MCF 10A (cell line): ENCODE measurements at regions not wholly inside any gene's neighbourhood (a gene's known extent, or its start where the extent isn't known, plus 50 kb on each side); places are given as distances from the start of the nearest gene placed in this dataset.

Experiments
- BruUV-seq: library from RNA; stranded (reverse); fragments of 400-500 nt; replicated peaks from 2 replicates; lab custom pipeline; 2021; lab: Mats Ljungman, UMichigan
- CTCF ChIA-PET: fragments of 300-600 bp; sonication (Branson Sonifier 250); formaldehyde crosslinking; extraction: SDS; loops from one replicate; lab custom pipeline; 2021; ENCODE audit warnings: antibody characterized with exemption, inconsistent platforms; lab: Yijun Ruan, JAX
- POLR2A ChIA-PET: fragments of 300-600, 350-650 bp; sonication (Branson Sonifier 250); formaldehyde crosslinking; extraction: SDS; loops from one replicate; lab custom pipeline; 2020; ENCODE audit warnings: antibody characterized with exemption, inconsistent platforms; lab: Yijun Ruan, JAX
- DNase-seq: peaks from one replicate; pipeline ENCODE4 v3.0.0-alpha.2; 2018; ENCODE audit not compliant: unreplicated experiment
- H3K27ac Mint-ChIP-seq: one replicate; pipeline ENCODE4 v1.8.0; 2022; ENCODE audit warnings: mild to moderate bottlenecking, low read depth, mixed read lengths; ENCODE audit not compliant: unreplicated experiment
- H3K27me3 Mint-ChIP-seq: one replicate; pipeline ENCODE4 v1.8.0; 2022; ENCODE audit warnings: mixed read lengths; ENCODE audit not compliant: insufficient read depth, unreplicated experiment
- H3K36me3 Mint-ChIP-seq: one replicate; pipeline ENCODE4 v1.8.0; 2022; ENCODE audit warnings: mild to moderate bottlenecking, moderate library complexity, mixed read lengths; ENCODE audit not compliant: insufficient read depth, unreplicated experiment
- H3K4me1 Mint-ChIP-seq: one replicate; pipeline ENCODE4 v1.8.0; 2022; ENCODE audit warnings: mixed read lengths; ENCODE audit not compliant: insufficient read depth, unreplicated experiment
- H3K4me3 Mint-ChIP-seq: one replicate; pipeline ENCODE4 v1.8.0; 2022; ENCODE audit warnings: mild to moderate bottlenecking, moderate library complexity, mixed read lengths; ENCODE audit not compliant: unreplicated experiment
- H3K9me3 Mint-ChIP-seq: one replicate; pipeline ENCODE4 v1.8.0; 2022; ENCODE audit warnings: mixed read lengths; ENCODE audit not compliant: unreplicated experiment
- intact Hi-C: fragments of 100-400 bp; cut with micrococcal nuclease; formaldehyde crosslinking; loops from 2 replicates; pipeline ENCODE4 v1.14.1; 2022
- TF ChIP-seq, protein P1 (sequence below): fragments of 200-600 bp; IDR thresholded peaks from one replicate; pipeline ENCODE4 v1.8.0; 2022; ENCODE audit warnings: antibody characterized with exemption, mild to moderate bottlenecking; ENCODE audit not compliant: unreplicated experiment

DNA sequence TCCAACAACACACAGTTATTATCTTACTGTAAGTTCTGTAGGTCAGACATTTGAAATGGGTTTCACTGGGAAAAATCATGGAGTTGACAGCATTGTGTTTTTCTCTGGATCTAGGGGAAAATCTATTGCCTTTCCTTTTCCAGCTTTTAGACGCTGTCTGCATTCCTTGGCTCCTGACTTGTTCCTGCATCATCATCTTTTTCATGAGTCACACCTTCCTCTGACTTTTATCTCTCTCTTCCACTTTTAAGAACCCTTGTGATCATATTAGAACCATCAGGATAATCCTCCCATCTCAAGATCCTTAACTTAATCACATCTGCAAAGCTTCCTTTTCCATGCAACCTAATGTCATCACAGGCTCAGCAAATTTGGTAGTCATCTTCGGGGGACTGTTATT, 1454.8 kb downstream of the RPA4 start:
- no TSS peak for BruUV-seq
- peak; percentile 7 for DNase-seq
- H3K4me3 Mint-ChIP-seq = no peak overlapping the region
- intact Hi-C loops = no loop called here
- POLR2A ChIA-PET = no interaction called here
- H3K4me1 Mint-ChIP-seq = no peaks in the 10 kb centered on the region
- H3K36me3 Mint-ChIP-seq = no peaks in the 10 kb centered on the region
- no peak overlapping the region for H3K27ac Mint-ChIP-seq
- no peaks in the 10 kb centered on the region for H3K9me3 Mint-ChIP-seq
- TF ChIP-seq, protein P1, sequence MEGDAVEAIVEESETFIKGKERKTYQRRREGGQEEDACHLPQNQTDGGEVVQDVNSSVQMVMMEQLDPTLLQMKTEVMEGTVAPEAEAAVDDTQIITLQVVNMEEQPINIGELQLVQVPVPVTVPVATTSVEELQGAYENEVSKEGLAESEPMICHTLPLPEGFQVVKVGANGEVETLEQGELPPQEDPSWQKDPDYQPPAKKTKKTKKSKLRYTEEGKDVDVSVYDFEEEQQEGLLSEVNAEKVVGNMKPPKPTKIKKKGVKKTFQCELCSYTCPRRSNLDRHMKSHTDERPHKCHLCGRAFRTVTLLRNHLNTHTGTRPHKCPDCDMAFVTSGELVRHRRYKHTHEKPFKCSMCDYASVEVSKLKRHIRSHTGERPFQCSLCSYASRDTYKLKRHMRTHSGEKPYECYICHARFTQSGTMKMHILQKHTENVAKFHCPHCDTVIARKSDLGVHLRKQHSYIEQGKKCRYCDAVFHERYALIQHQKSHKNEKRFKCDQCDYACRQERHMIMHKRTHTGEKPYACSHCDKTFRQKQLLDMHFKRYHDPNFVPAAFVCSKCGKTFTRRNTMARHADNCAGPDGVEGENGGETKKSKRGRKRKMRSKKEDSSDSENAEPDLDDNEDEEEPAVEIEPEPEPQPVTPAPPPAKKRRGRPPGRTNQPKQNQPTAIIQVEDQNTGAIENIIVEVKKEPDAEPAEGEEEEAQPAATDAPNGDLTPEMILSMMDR = no peak
- CTCF ChIA-PET = no interaction called here
- H3K27me3 Mint-ChIP-seq = peaks cover 34% of the 10 kb centered on the region

DNA sequence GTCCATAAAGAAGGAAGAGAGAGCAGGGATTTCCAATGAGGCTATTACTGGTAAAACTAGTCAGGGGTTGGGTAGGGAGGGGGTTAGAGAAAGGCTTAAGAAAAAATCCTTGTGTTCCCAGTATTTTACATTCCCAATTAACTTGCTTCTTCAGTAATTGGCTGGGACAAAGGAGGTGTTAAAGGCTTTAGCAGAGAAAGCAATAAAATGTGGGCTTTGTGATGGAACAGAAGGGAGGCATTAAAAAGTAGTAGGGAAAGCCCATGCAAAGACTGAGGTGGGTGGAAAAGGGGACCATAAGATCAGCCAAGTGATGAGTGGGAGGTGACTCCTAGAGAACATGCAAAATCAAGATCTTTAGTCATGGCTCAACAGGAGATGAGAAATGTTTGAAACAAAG, 1467.2 kb downstream of the RPA4 start:
- Mint-ChIP-seq H3K27ac (no peak overlapping the region), H3K27me3 (peaks cover 12% of the 10 kb centered on the region), H3K36me3 (no peaks in the 10 kb centered on the region), H3K9me3 (no peaks in the 10 kb centered on the region), H3K4me3 (no peak overlapping the region), H3K4me1 (no peaks in the 10 kb centered on the region)
- TF ChIP-seq, protein P1 = no peak
- ChIA-PET POLR2A (no interaction called here), CTCF (no interaction called here)
- intact Hi-C loops = no loop called here
- BruUV-seq = no TSS peak
- DNase-seq = no peak

DNA sequence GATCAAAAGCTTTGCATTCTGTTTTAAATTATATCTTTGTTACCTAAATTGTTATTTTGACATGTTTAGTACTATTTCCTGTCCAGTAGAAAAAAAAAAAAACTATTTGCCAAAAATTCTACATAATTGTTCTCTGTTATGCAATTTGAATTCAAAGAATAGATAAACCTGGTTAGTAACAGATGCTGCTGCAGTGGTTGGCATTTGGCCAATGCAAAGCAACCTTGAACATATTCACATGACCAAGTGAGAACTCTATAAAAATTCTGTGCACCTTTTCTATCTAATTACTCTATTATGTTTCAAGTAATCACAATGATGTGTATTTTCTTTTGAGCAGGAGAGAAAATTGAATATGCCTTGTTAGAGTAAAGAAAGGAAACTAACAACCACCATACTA, 1473.4 kb downstream of the RPA4 start:
- no peak overlapping the region for H3K27ac Mint-ChIP-seq
- peaks cover 6% of the 10 kb centered on the region for H3K36me3 Mint-ChIP-seq
- peaks cover under 1% of the 10 kb centered on the region for H3K9me3 Mint-ChIP-seq
- TF ChIP-seq, protein P1 = no peak
- ChIA-PET CTCF (no interaction called here), POLR2A (no interaction called here)
- no peak overlapping the region for H3K4me3 Mint-ChIP-seq
- peaks cover 16% of the 10 kb centered on the region for H3K27me3 Mint-ChIP-seq
- peak; percentile 20 for DNase-seq
- intact Hi-C loops = no loop called here
- H3K4me1 Mint-ChIP-seq = no peaks in the 10 kb centered on the region
- no TSS peak for BruUV-seq

DNA sequence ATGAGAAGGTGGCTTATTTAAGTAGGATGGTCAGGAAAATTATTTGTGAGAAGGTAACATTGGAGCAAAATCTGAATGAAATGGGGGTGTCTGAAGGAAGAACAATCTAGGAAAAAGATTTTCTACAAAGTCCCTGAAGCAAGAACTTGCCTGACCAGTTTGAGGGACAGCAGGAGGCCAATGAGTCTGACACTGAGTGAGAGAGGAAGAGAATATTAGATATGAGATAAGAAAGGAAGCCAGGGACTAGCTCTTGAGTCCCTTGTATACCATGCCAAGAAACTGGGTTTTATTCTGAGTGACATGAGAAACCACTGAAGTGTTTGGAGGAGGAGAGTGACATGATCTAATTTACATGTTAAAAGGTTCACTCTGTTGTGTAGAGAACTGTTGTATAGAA, 1478.9 kb downstream of the RPA4 start:
- ChIA-PET POLR2A (no interaction called here), CTCF (no interaction called here)
- H3K36me3 Mint-ChIP-seq = peaks cover 6% of the 10 kb centered on the region
- no peaks in the 10 kb centered on the region for H3K4me1 Mint-ChIP-seq
- H3K9me3 Mint-ChIP-seq = peaks cover 12% of the 10 kb centered on the region
- TF ChIP-seq, protein P1 = no peak
- intact Hi-C loops = no loop called here
- no peak overlapping the region for H3K27ac Mint-ChIP-seq
- no peak for DNase-seq
- no TSS peak for BruUV-seq
- H3K27me3 Mint-ChIP-seq = peaks cover 17% of the 10 kb centered on the region
- no peak overlapping the region for H3K4me3 Mint-ChIP-seq
